A549 (cell line): ENCODE measurements at regions not wholly inside any gene's neighbourhood (a gene's known extent, or its start where the extent isn't known, plus 50 kb on each side); places are given as distances from the start of the nearest gene placed in this dataset.

Experiments
- CHD4 ChIP-seq: fragments of 200-600 bp; sonication (generic); IDR thresholded peaks from 2 replicates; pipeline ENCODE4 v1.6.1; 2016; ENCODE audit warnings: antibody characterized with exemption, mild to moderate bottlenecking, borderline replicate concordance
- POLR2A ChIP-seq: IDR thresholded peaks from 2 replicates; pipeline ENCODE4 v1.6.1; 2012; ENCODE audit warnings: mild to moderate bottlenecking, low read length

- no peak for TF ChIP-seq CHD4
- no peak for TF ChIP-seq POLR2A
Observed at GRCh38 chr9:87107072-87107471, 159.8 kb upstream of the GAS1 start.
